Lung (tissue), 11 donors: ENCODE measurements at regions not wholly inside any gene's neighbourhood (a gene's known extent, or its start where the extent isn't known, plus 50 kb on each side); places are given as distances from the start of the nearest gene placed in this dataset.

Experiments used
- ATAC-seq: fragments of 200-7000 bp; cut with Tn5 transposase; one replicate; pipeline ENCODE4 v1.9.1; 2020; ENCODE audit warnings: moderate number of reproducible peaks; ENCODE audit not compliant: insufficient read depth, low FRiP score
- DNase-seq, 3 donors: peaks; one replicate each; pipeline ENCODE4 v3.0.0-alpha.2; 2013 to 2017
- H3K27ac ChIP-seq, 2 donors: one replicate each; pipeline ENCODE4 v1.5.1; 2013; ENCODE audit warnings: mild to moderate bottlenecking in 2 of 2, moderate library complexity in 2 of 2, control low read depth in 1 of 2, inconsistent platforms in 1 of 2, low read depth in 1 of 2, low read length in 1 of 2
- H3K27me3 ChIP-seq, 3 donors: one replicate each; pipeline ENCODE4 v1.5.1; 2013; ENCODE audit warnings: low read length in 2 of 3; ENCODE audit not compliant: control insufficient read depth in 3 of 3, insufficient read depth in 3 of 3
- H3K36me3 ChIP-seq, 4 donors: one replicate each; pipeline ENCODE4 v1.5.1; 2013; ENCODE audit warnings: low read length in 4 of 4, mild to moderate bottlenecking in 1 of 4, moderate library complexity in 1 of 4; ENCODE audit not compliant: control insufficient read depth in 4 of 4, insufficient read depth in 4 of 4
- H3K4me1 ChIP-seq, 5 donors: one replicate each; pipeline ENCODE4 v1.5.1; 2013; ENCODE audit warnings: low read length in 5 of 5, mild to moderate bottlenecking in 2 of 5, moderate library complexity in 1 of 5; ENCODE audit not compliant: control insufficient read depth in 5 of 5, insufficient read depth in 5 of 5
- H3K4me3 ChIP-seq: one replicate; pipeline ENCODE4 v1.5.1; 2013; ENCODE audit warnings: mild to moderate bottlenecking, control low read depth, moderate library complexity
- H3K9ac ChIP-seq, 2 donors: one replicate each; pipeline ENCODE4 v1.5.1; 2013; ENCODE audit warnings: low read length in 2 of 2, control low read depth in 1 of 2; ENCODE audit not compliant: insufficient read depth in 1 of 2
- H3K9me3 ChIP-seq, 4 donors: one replicate each; pipeline ENCODE4 v1.5.1; 2013; ENCODE audit warnings: low read length in 3 of 4, mild to moderate bottlenecking in 1 of 4, moderate library complexity in 1 of 4; ENCODE audit not compliant: control insufficient read depth in 4 of 4, insufficient read depth in 3 of 4
- CTCF ChIP-seq: IDR thresholded peaks from 2 replicates; pipeline ENCODE4 v1.5.1; 2012; ENCODE audit warnings: mild to moderate bottlenecking; ENCODE audit errors: control extremely low read depth, extremely low read depth
- WGBS, 2 donors: extraction: QIAGEN DNeasy Blood & Tissue Kit; methylation state at CpG; one replicate each; pipeline ENCODE4 v1.1.7; 2013; 5-methylcytosine and 5-hydroxymethylcytosine counted together
- donor health status: control.
- donor health status: control.
- donor health status: Bipolar disorder and iron deficiency.
- donor health status: healthy.
- donor health status: DM: yes; HTN: yes; CAD: no.

DNA sequence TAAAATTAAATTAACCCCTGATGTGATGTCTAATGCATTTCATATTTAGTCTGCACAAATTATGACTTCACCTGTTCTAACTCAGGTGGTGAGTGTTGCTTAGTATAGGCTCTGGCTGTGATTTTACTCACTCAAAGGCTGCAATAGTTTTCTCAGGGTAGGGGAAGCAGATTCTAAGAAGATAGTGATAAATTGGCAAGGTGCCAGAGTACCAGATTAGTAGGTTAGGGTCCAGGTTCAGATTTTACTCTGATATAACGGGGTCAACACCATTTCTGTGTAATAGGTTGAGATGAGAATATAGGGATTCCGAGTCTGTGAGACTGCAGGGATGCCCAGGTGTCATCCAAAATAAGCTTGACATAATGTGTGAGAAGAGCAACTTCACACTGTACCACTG, 1049.6 kb downstream of the STIM2 start:
- H3K4me3 ChIP-seq = no peak overlapping the region
- H3K27ac ChIP-seq = no peak overlapping the region
- DNase-seq (no peak), ATAC-seq (no peak)
- H3K4me1 ChIP-seq = no peaks in the 10 kb centered on the region
- no peaks in the 10 kb centered on the region for H3K36me3 ChIP-seq
- WGBS, 2 donors = 24 to 34% methylated on average over 2 of the region's 2 CpGs
- no peaks in the 10 kb centered on the region for H3K27me3 ChIP-seq
- no peaks in the 10 kb centered on the region for H3K9me3 ChIP-seq
- no peak for TF ChIP-seq CTCF
- H3K9ac ChIP-seq = no peak overlapping the region

- no peak for DNase-seq
- WGBS, 2 donors = 67 to 78% methylated on average over 2 of the region's 2 CpGs
- H3K4me1 ChIP-seq = no peaks in the 10 kb centered on the region
- H3K9me3 ChIP-seq = no peaks in the 10 kb centered on the region
- H3K27me3 ChIP-seq = no peaks in the 10 kb centered on the region
- no peaks in the 10 kb centered on the region for H3K36me3 ChIP-seq
- ATAC-seq = no peak
- H3K4me3 ChIP-seq = no peak overlapping the region
- H3K27ac ChIP-seq = no peak overlapping the region
- no peak for TF ChIP-seq CTCF
- no peak overlapping the region for H3K9ac ChIP-seq
These were observed 1050.4 kb downstream of the STIM2 start for GRCh38 chr4:27911047-27911446.

GRCh38 chr4:27913738-27914137, 1053.1 kb downstream of the STIM2 start:
- Histone ChIP-seq H3K36me3 (no peaks in the 10 kb centered on the region), H3K9me3 (no peaks in the 10 kb centered on the region), H3K27ac (no peak overlapping the region), H3K27me3 (no peaks in the 10 kb centered on the region), H3K9ac (no peak overlapping the region), H3K4me1 (peaks cover 0 to 3% (median 0%) of the 10 kb centered on the region in 5 donors), H3K4me3 (no peak overlapping the region)
- ATAC-seq (no peak), DNase-seq (no peak)
- WGBS, 2 donors = 71 to 92% methylated on average over 1 of the region's 1 CpG
- TF ChIP-seq CTCF = no peak

DNA sequence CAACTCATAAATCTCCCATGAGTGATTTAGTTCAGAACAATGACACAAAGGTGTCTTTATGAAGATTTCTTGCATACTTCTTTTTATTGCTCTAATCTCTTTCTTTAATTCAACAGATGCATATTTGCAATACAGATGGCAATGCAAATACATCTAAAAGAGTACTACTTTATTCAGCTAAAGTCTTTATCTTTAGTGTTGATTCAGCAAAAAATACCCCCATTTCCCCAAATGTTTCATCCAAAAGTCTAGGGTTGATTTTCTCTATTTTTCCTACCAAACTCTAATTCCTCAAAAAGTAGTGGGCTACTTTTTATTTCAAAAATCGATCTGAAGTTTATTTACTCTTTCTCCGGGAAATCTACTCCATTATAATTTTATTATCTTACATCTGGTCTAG, 1055.2 kb downstream of the STIM2 start:
- no peak for TF ChIP-seq CTCF
- ATAC-seq = no peak
- H3K4me1 ChIP-seq = peaks cover 0 to 8% (median 0%) of the 10 kb centered on the region in 5 donors
- H3K9ac ChIP-seq = no peak overlapping the region
- 74 to 84% methylated on average over 2 of the region's 2 CpGs for WGBS, 2 donors
- no peaks in the 10 kb centered on the region for H3K27me3 ChIP-seq
- no peak overlapping the region for H3K27ac ChIP-seq
- no peak for DNase-seq
- no peaks in the 10 kb centered on the region for H3K9me3 ChIP-seq
- no peaks in the 10 kb centered on the region for H3K36me3 ChIP-seq
- H3K4me3 ChIP-seq = no peak overlapping the region
